GM23248 (cell line): ENCODE measurements at regions not wholly inside any gene's neighbourhood (a gene's known extent, or its start where the extent isn't known, plus 50 kb on each side); places are given as distances from the start of the nearest gene placed in this dataset.

Source experiments
- EZH2 ChIP-seq: fragments of 200-600 bp; sonication (generic); IDR thresholded peaks from 2 replicates; pipeline ENCODE4 v1.6.1; 2018; ENCODE audit warnings: antibody characterized with exemption, mild to moderate bottlenecking; ENCODE audit not compliant: insufficient read depth, poor library complexity, severe bottlenecking
- EZH2phosphoT487 ChIP-seq: fragments of 200-600 bp; sonication (generic); IDR thresholded peaks from 2 replicates; pipeline ENCODE4 v1.6.1; 2018; ENCODE audit warnings: antibody characterized with exemption, moderate library complexity, mild to moderate bottlenecking, low read depth; ENCODE audit not compliant: insufficient read depth

GRCh38 chr6:153208706-153209105, 77.6 kb upstream of the RGS17 start:
- TF ChIP-seq EZH2phosphoT487 (no peak), EZH2 (no peak)
